ENCODE measurements at regions not wholly inside any gene's neighbourhood (a gene's known extent, or its start where the extent isn't known, plus 50 kb on each side); places are given as distances from the start of the nearest gene placed in this dataset.

DNA sequence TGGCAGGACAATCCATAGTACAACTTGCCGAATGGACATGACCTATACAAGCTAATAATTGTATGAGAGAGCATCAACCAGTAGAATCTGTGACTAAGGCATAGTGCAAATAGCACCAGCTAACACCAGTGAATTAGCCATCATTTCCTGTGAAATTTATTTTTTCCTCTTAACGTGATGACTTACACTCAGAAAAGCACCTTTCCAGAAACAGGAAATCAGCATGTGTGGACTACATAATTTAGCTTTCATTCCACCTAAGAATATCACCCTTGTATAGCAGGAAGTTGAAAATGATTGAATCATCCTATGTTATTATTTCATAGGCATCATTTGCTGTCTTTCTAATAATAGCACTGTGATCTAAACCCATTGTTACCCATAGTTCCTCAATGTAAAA, 1393.4 kb upstream of the PCDH7 start:
- in situ Hi-C loops (cut with HindIII; ENCODE audit: low pct_unique_long_range_greater_than_20kb, low sequenced_read_pairs) (no loop called here), intact Hi-C loops (cut with micrococcal nuclease; ENCODE audit: unreplicated experiment) (no loop called here)
- CTCF ChIA-PET: no interaction called here
- Histone ChIP-seq H3K4me3 (ENCODE audit: low read depth in 2 of 2, low read length in 2 of 2) (no peak overlapping the region), H3K36me3 (ENCODE audit: control insufficient read depth, insufficient read depth, low read length) (no peaks in the 10 kb centered on the region), H3K27me3 (ENCODE audit: control insufficient read depth, insufficient read depth, low read length) (no peaks in the 10 kb centered on the region), H3K4me1 (ENCODE audit: control insufficient read depth, insufficient read depth, low read length) (no peaks in the 10 kb centered on the region), H3K27ac (ENCODE audit: low read length) (no peak overlapping the region), H3K9me3 (ENCODE audit: control insufficient read depth, insufficient read depth, low read depth, low read length) (no peaks in the 10 kb centered on the region)
- TF ChIP-seq, protein P1, sequence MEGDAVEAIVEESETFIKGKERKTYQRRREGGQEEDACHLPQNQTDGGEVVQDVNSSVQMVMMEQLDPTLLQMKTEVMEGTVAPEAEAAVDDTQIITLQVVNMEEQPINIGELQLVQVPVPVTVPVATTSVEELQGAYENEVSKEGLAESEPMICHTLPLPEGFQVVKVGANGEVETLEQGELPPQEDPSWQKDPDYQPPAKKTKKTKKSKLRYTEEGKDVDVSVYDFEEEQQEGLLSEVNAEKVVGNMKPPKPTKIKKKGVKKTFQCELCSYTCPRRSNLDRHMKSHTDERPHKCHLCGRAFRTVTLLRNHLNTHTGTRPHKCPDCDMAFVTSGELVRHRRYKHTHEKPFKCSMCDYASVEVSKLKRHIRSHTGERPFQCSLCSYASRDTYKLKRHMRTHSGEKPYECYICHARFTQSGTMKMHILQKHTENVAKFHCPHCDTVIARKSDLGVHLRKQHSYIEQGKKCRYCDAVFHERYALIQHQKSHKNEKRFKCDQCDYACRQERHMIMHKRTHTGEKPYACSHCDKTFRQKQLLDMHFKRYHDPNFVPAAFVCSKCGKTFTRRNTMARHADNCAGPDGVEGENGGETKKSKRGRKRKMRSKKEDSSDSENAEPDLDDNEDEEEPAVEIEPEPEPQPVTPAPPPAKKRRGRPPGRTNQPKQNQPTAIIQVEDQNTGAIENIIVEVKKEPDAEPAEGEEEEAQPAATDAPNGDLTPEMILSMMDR (IDR thresholded peaks at IDR 0.05): no peak
- TF ChIP-seq SIN3A (IDR thresholded peaks at IDR 0.05; ENCODE audit: borderline replicate concordance, insufficient read depth, low read depth, low read length) (no peak), TCF7L2 (IDR thresholded peaks at IDR 0.05; ENCODE audit: low read depth, low read length) (no peak), POLR2AphosphoS5 (IDR thresholded peaks at IDR 0.05; ENCODE audit: low read depth, low read length) (no peak)
- TF ChIP-seq, protein P2, sequence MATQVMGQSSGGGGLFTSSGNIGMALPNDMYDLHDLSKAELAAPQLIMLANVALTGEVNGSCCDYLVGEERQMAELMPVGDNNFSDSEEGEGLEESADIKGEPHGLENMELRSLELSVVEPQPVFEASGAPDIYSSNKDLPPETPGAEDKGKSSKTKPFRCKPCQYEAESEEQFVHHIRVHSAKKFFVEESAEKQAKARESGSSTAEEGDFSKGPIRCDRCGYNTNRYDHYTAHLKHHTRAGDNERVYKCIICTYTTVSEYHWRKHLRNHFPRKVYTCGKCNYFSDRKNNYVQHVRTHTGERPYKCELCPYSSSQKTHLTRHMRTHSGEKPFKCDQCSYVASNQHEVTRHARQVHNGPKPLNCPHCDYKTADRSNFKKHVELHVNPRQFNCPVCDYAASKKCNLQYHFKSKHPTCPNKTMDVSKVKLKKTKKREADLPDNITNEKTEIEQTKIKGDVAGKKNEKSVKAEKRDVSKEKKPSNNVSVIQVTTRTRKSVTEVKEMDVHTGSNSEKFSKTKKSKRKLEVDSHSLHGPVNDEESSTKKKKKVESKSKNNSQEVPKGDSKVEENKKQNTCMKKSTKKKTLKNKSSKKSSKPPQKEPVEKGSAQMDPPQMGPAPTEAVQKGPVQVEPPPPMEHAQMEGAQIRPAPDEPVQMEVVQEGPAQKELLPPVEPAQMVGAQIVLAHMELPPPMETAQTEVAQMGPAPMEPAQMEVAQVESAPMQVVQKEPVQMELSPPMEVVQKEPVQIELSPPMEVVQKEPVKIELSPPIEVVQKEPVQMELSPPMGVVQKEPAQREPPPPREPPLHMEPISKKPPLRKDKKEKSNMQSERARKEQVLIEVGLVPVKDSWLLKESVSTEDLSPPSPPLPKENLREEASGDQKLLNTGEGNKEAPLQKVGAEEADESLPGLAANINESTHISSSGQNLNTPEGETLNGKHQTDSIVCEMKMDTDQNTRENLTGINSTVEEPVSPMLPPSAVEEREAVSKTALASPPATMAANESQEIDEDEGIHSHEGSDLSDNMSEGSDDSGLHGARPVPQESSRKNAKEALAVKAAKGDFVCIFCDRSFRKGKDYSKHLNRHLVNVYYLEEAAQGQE (IDR thresholded peaks at IDR 0.05; ENCODE audit: insufficient read depth in 1 of 2, low read depth in 2 of 2, low read length in 1 of 2): no peak
- ATAC-seq (no peak), DNase-seq (ENCODE audit: low read depth, low spot score) (no peak)
- BruUV-seq (replicated peaks): no TSS peak
- POLR2A ChIA-PET: no interaction called here

DNA sequence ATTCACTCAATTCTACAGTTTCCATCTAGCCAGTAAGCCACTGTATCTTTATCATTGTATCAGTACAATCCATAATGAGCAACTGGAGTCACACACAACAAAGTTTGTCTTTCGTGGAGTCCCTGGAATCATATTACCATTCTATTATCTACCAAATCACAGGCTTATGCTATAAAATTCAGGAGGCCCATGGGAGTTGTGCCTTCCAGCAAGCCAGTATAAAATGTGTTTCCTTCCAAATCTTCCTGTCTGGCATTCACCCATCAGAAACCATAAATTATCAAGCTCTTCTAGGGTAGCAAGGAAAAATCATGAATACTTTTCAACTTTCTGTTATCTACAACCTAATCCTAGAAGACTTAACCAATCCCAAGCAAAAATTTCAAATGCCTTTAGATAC, 1383.3 kb upstream of the PCDH7 start:
- Histone ChIP-seq H3K36me3 (ENCODE audit: control insufficient read depth, insufficient read depth, low read length) (no peaks in the 10 kb centered on the region), H3K27ac (ENCODE audit: low read length) (no peak overlapping the region), H3K4me3 (ENCODE audit: low read depth in 2 of 2, low read length in 2 of 2) (no peak overlapping the region), H3K4me1 (ENCODE audit: control insufficient read depth, insufficient read depth, low read length) (no peaks in the 10 kb centered on the region), H3K27me3 (ENCODE audit: control insufficient read depth, insufficient read depth, low read length) (no peaks in the 10 kb centered on the region), H3K9me3 (ENCODE audit: control insufficient read depth, insufficient read depth, low read depth, low read length) (no peaks in the 10 kb centered on the region)
- CTCF ChIA-PET: no interaction called here
- no peak for ATAC-seq
- no TSS peak for BruUV-seq (replicated peaks)
- intact Hi-C loops (cut with micrococcal nuclease; ENCODE audit: unreplicated experiment) (no loop called here), in situ Hi-C loops (cut with HindIII; ENCODE audit: low pct_unique_long_range_greater_than_20kb, low sequenced_read_pairs) (no loop called here)
- DNase-seq (ENCODE audit: low read depth, low spot score): no peak
- TF ChIP-seq POLR2AphosphoS5 (IDR thresholded peaks at IDR 0.05; ENCODE audit: low read depth, low read length) (no peak), SIN3A (IDR thresholded peaks at IDR 0.05; ENCODE audit: borderline replicate concordance, insufficient read depth, low read depth, low read length) (no peak), TCF7L2 (IDR thresholded peaks at IDR 0.05; ENCODE audit: low read depth, low read length) (no peak)
- TF ChIP-seq, protein P2 (IDR thresholded peaks at IDR 0.05; ENCODE audit: insufficient read depth in 1 of 2, low read depth in 2 of 2, low read length in 1 of 2): no peak
- TF ChIP-seq, protein P1 (IDR thresholded peaks at IDR 0.05): no peak
- POLR2A ChIA-PET: no interaction called here

All from Panc1 (cell line).